ENCODE measurements at regions not wholly inside any gene's neighbourhood (a gene's known extent, or its start where the extent isn't known, plus 50 kb on each side); places are given as distances from the start of the nearest gene placed in this dataset.

- TF ChIP-seq CTCF (IDR thresholded peaks at IDR 0.05; ENCODE audit: low read depth, low read length), result no peak
- no peak for TF ChIP-seq POLR2A (IDR thresholded peaks at IDR 0.05; ENCODE audit: extremely low read depth, insufficient read length)
- no peak for TF ChIP-seq MAX (IDR thresholded peaks at IDR 0.05; ENCODE audit: low read depth, low read length)
- no peak for TF ChIP-seq MYC (IDR thresholded peaks at IDR 0.05; ENCODE audit: low read depth, low read length)
- no peak for DNase-seq (ENCODE audit: low read depth)
- H3K4me3 ChIP-seq (ENCODE audit: low read depth, low read length), result no peak overlapping the region
These were observed 93.0 kb upstream of the SLC25A36 start for GRCh38 chr3:140848666-140849065.

- TF ChIP-seq CTCF (IDR thresholded peaks at IDR 0.05; ENCODE audit: low read depth, low read length) (no peak), POLR2A (IDR thresholded peaks at IDR 0.05; ENCODE audit: extremely low read depth, insufficient read length) (no peak), MAX (IDR thresholded peaks at IDR 0.05; ENCODE audit: low read depth, low read length) (no peak), MYC (IDR thresholded peaks at IDR 0.05; ENCODE audit: low read depth, low read length) (no peak)
- no peak overlapping the region for H3K4me3 ChIP-seq (ENCODE audit: low read depth, low read length)
- DNase-seq (ENCODE audit: low read depth), result no peak
These were observed 91.3 kb upstream of the SLC25A36 start for GRCh38 chr3:140850210-140850955.

GRCh38 chr3:140854961-140855360, 86.7 kb upstream of the SLC25A36 start:
- TF ChIP-seq MYC (IDR thresholded peaks at IDR 0.05; ENCODE audit: low read depth, low read length) (no peak), POLR2A (IDR thresholded peaks at IDR 0.05; ENCODE audit: extremely low read depth, insufficient read length) (no peak), CTCF (IDR thresholded peaks at IDR 0.05; ENCODE audit: low read depth, low read length) (no peak), MAX (IDR thresholded peaks at IDR 0.05; ENCODE audit: low read depth, low read length) (no peak)
- no peak for DNase-seq (ENCODE audit: low read depth)
- H3K4me3 ChIP-seq (ENCODE audit: low read depth, low read length), result no peak overlapping the region

GRCh38 chr3:140856905-140857304, 84.7 kb upstream of the SLC25A36 start:
- H3K4me3 ChIP-seq (ENCODE audit: low read depth, low read length), result no peak overlapping the region
- no peak for DNase-seq (ENCODE audit: low read depth)

GRCh38 chr3:140857993-140858392, 83.6 kb upstream of the SLC25A36 start:
- no peak overlapping the region for H3K4me3 ChIP-seq (ENCODE audit: low read depth, low read length)
- DNase-seq (ENCODE audit: low read depth), result no peak
- TF ChIP-seq MYC (IDR thresholded peaks at IDR 0.05; ENCODE audit: low read depth, low read length), result no peak
- no peak for TF ChIP-seq MAX (IDR thresholded peaks at IDR 0.05; ENCODE audit: low read depth, low read length)

More at GRCh38 chr3:140856905-140857304, 84.7 kb upstream of the SLC25A36 start:
- TF ChIP-seq MYC (IDR thresholded peaks at IDR 0.05; ENCODE audit: low read depth, low read length) (no peak), POLR2A (IDR thresholded peaks at IDR 0.05; ENCODE audit: extremely low read depth, insufficient read length) (no peak), CTCF (IDR thresholded peaks at IDR 0.05; ENCODE audit: low read depth, low read length) (no peak), MAX (IDR thresholded peaks at IDR 0.05; ENCODE audit: low read depth, low read length) (no peak)

- no peak overlapping the region for H3K4me3 ChIP-seq (ENCODE audit: low read depth, low read length)
- TF ChIP-seq CTCF (IDR thresholded peaks at IDR 0.05; ENCODE audit: low read depth, low read length) (no peak), POLR2A (IDR thresholded peaks at IDR 0.05; ENCODE audit: extremely low read depth, insufficient read length) (no peak), MYC (IDR thresholded peaks at IDR 0.05; ENCODE audit: low read depth, low read length) (no peak), MAX (IDR thresholded peaks at IDR 0.05; ENCODE audit: low read depth, low read length) (no peak)
- DNase-seq (ENCODE audit: low read depth), result no peak
These were observed 81.9 kb upstream of the SLC25A36 start for GRCh38 chr3:140859592-140860336.
